ENCODE measurements at regions not wholly inside any gene's neighbourhood (a gene's known extent, or its start where the extent isn't known, plus 50 kb on each side); places are given as distances from the start of the nearest gene placed in this dataset.

DNA sequence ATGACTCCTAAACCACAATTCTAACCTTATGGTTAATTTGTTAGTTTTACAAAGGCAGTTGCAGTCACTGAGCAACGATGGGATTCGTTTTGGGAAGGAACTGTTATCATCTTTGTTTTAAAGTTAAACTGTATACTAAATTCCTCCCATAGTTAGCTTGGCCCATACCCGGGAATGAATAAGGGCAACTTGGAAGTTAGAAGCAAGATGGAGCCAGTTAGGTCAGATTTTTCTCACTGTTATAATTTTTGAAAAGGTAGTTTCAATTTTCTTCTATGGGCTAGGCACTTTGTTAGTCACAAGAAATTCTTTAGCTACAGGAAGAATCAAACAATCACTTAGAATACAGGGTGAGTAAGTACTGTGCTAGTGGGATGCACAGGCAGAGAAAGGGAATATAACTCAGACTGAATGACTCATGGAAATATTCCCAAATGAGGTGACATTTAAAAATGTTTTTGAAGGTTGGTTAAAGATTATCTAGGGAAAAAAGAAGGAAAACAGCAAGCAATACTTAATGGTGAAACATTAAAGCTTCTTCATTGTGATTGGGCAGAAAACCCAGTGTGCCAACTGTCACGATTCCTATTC is 153.6 kb downstream of the MAGEB17 start:
- intact Hi-C loops (cut with micrococcal nuclease; ENCODE audit: unreplicated experiment), result no loop called here
- no peak overlapping the region for H3K27ac ChIP-seq (ENCODE audit: low read depth, low read length, poor library complexity, severe bottlenecking)

DNA sequence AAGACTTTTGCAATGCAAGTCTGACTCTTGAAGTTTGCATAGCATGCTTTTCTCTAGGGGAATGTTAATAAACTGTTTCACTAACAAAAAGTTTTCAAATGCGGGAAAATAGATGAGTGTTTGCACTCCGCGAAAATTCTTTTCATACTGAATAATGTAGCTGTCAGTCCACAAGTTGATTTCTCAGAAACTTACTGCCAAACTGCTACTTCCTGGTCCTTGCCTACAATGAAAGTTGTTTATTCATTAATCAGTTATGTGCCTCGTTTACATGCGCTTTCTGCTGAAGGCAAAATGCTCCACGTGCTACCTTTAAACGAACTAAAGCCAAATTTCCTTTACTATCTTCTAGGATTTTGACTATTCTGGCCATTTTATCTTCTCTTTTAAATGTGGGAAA is 166.2 kb downstream of the MAGEB17 start:
- ChIA-PET CTCF (no interaction called here), POLR2A (ENCODE audit: low non-redundant PET) (no interaction called here)
- no peak for DNase-seq (ENCODE audit: low spot score)
- intact Hi-C loops (cut with micrococcal nuclease; ENCODE audit: unreplicated experiment), result no loop called here
- no TSS peak for BruUV-seq (replicated peaks)
- Histone ChIP-seq H3K9me3 (ENCODE audit: low read depth, low read length, poor library complexity, severe bottlenecking) (no peaks in the 10 kb centered on the region), H3K36me3 (ENCODE audit: insufficient read depth, low read length, poor library complexity, severe bottlenecking) (no peaks in the 10 kb centered on the region), H3K27me3 (replicated peaks; ENCODE audit: insufficient read depth, low read depth, low read length, poor library complexity) (no peaks in the 10 kb centered on the region), H3K4me1 (ENCODE audit: insufficient read depth, low read length, poor library complexity, severe bottlenecking) (no peaks in the 10 kb centered on the region), H3K27ac (ENCODE audit: low read depth, low read length, poor library complexity, severe bottlenecking) (no peak overlapping the region), H3K4me3 (ENCODE audit: low read depth, low read length, poor library complexity, severe bottlenecking) (no peak overlapping the region)
- TF ChIP-seq, protein P1, sequence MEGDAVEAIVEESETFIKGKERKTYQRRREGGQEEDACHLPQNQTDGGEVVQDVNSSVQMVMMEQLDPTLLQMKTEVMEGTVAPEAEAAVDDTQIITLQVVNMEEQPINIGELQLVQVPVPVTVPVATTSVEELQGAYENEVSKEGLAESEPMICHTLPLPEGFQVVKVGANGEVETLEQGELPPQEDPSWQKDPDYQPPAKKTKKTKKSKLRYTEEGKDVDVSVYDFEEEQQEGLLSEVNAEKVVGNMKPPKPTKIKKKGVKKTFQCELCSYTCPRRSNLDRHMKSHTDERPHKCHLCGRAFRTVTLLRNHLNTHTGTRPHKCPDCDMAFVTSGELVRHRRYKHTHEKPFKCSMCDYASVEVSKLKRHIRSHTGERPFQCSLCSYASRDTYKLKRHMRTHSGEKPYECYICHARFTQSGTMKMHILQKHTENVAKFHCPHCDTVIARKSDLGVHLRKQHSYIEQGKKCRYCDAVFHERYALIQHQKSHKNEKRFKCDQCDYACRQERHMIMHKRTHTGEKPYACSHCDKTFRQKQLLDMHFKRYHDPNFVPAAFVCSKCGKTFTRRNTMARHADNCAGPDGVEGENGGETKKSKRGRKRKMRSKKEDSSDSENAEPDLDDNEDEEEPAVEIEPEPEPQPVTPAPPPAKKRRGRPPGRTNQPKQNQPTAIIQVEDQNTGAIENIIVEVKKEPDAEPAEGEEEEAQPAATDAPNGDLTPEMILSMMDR (conservative IDR thresholded peaks at IDR 0.05; ENCODE audit: low read depth, low read length), result no peak
- TF ChIP-seq EZH2 (IDR thresholded peaks at IDR 0.05; ENCODE audit: borderline replicate concordance, low read depth, low read length, poor library complexity, severe bottlenecking), result no peak

More for the DNA sequence above, 153.6 kb downstream of the MAGEB17 start:
- ChIA-PET POLR2A (ENCODE audit: low non-redundant PET) (no interaction called here), CTCF (no interaction called here)
- no peaks in the 10 kb centered on the region for H3K9me3 ChIP-seq (ENCODE audit: low read depth, low read length, poor library complexity, severe bottlenecking)
- H3K4me1 ChIP-seq (ENCODE audit: insufficient read depth, low read length, poor library complexity, severe bottlenecking), result no peaks in the 10 kb centered on the region
- no TSS peak for BruUV-seq (replicated peaks)
- H3K36me3 ChIP-seq (ENCODE audit: insufficient read depth, low read length, poor library complexity, severe bottlenecking), result no peaks in the 10 kb centered on the region
- no peak overlapping the region for H3K4me3 ChIP-seq (ENCODE audit: low read depth, low read length, poor library complexity, severe bottlenecking)
- no peak for TF ChIP-seq EZH2 (IDR thresholded peaks at IDR 0.05; ENCODE audit: borderline replicate concordance, low read depth, low read length, poor library complexity, severe bottlenecking)
- TF ChIP-seq, protein P1 (conservative IDR thresholded peaks at IDR 0.05; ENCODE audit: low read depth, low read length), result no peak
- no peaks in the 10 kb centered on the region for H3K27me3 ChIP-seq (replicated peaks; ENCODE audit: insufficient read depth, low read depth, low read length, poor library complexity)
- DNase-seq (ENCODE audit: low spot score), result no peak

DNA sequence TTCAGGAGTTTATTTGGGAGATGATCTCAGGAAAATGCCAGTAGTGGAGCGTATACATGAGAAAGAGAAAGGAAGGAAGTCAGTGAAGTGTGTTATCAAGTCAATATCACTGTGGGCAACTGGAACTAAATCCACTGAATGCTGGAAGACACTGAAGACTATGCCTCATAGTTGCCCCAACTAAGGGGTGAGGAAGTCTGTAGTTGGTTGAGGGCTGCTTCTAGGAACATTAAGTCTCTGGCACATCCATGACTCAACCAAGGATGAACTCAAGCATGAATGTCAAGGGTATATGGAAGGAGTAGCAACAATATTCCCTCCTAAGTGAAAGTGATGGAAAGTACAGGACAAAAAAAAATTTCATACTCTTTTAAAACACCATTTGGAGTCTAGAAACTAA is 167.9 kb downstream of the MAGEB17 start:
- POLR2A ChIA-PET (ENCODE audit: low non-redundant PET), result no interaction called here
- no peak for TF ChIP-seq EZH2 (IDR thresholded peaks at IDR 0.05; ENCODE audit: borderline replicate concordance, low read depth, low read length, poor library complexity, severe bottlenecking)
- TF ChIP-seq, protein P1 (conservative IDR thresholded peaks at IDR 0.05; ENCODE audit: low read depth, low read length), result no peak
- CTCF ChIA-PET, result no interaction called here

More for the DNA sequence above, 167.9 kb downstream of the MAGEB17 start:
- no TSS peak for BruUV-seq (replicated peaks)
- Histone ChIP-seq H3K4me1 (ENCODE audit: insufficient read depth, low read length, poor library complexity, severe bottlenecking) (no peaks in the 10 kb centered on the region), H3K9me3 (ENCODE audit: low read depth, low read length, poor library complexity, severe bottlenecking) (no peaks in the 10 kb centered on the region), H3K27me3 (replicated peaks; ENCODE audit: insufficient read depth, low read depth, low read length, poor library complexity) (no peaks in the 10 kb centered on the region), H3K36me3 (ENCODE audit: insufficient read depth, low read length, poor library complexity, severe bottlenecking) (no peaks in the 10 kb centered on the region), H3K27ac (ENCODE audit: low read depth, low read length, poor library complexity, severe bottlenecking) (no peak overlapping the region), H3K4me3 (ENCODE audit: low read depth, low read length, poor library complexity, severe bottlenecking) (no peak overlapping the region)
- intact Hi-C loops (cut with micrococcal nuclease; ENCODE audit: unreplicated experiment), result no loop called here
- no peak for DNase-seq (ENCODE audit: low spot score)

Data from A673 (cell line).